Progenitor cell of endocrine pancreas (in vitro differentiated cells): ENCODE measurements at regions not wholly inside any gene's neighbourhood (a gene's known extent, or its start where the extent isn't known, plus 50 kb on each side); places are given as distances from the start of the nearest gene placed in this dataset.

Source experiments
- DNase-seq: peaks from one replicate; pipeline ENCODE4 v3.0.0; 2021; ENCODE audit warnings: low spot score; ENCODE audit not compliant: unreplicated experiment
- H3K27ac Mint-ChIP-seq: 2 replicates; pipeline ENCODE4 v1.8.0; 2021; ENCODE audit warnings: mild to moderate bottlenecking, moderate library complexity, mixed read lengths
- H3K27me3 Mint-ChIP-seq: 2 replicates; pipeline ENCODE4 v1.8.0; 2021; ENCODE audit warnings: mixed read lengths
- H3K36me3 Mint-ChIP-seq: 2 replicates; pipeline ENCODE4 v1.8.0; 2022; ENCODE audit warnings: mixed read lengths; ENCODE audit not compliant: insufficient read depth
- H3K4me1 Mint-ChIP-seq: 2 replicates; pipeline ENCODE4 v1.8.0; 2021; ENCODE audit warnings: low read depth, mixed read lengths
- H3K4me3 Mint-ChIP-seq: 2 replicates; pipeline ENCODE4 v1.8.0; 2021; ENCODE audit warnings: low read depth, mild to moderate bottlenecking, moderate library complexity, mixed read lengths
- H3K9me3 Mint-ChIP-seq: 2 replicates; pipeline ENCODE4 v1.8.0; 2021; ENCODE audit warnings: low read depth, mixed read lengths
- TF ChIP-seq, protein P1 (sequence below): fragments of 200-600 bp; sonication (generic); IDR thresholded peaks from one replicate; pipeline ENCODE4 v1.5.0; 2021; ENCODE audit warnings: antibody characterized with exemption, mild to moderate bottlenecking; ENCODE audit not compliant: unreplicated experiment

DNA sequence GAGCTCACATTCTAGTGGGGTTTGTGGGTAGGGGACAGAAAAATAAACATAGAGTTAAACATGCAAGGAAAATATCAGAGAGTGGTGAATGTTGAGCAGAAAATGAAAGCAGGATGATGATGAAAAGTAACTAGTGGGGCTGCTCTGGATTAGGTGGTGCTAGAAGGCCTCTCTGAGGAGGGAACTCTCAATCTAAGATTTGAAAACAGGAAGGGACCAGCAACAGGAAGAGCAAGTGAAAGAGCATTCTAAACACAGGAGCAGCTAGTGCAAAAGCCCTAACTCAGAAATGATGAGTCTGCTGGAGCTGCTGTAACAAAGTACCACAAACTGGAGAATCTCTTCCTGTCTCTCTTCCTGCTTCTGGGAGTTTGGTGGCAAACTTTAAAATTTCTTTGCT is 468.6 kb upstream of the AGTR1 start:
- Mint-ChIP-seq H3K27me3 (no peaks in the 10 kb centered on the region), H3K9me3 (no peaks in the 10 kb centered on the region), H3K27ac (no peak overlapping the region), H3K4me1 (peaks cover 1% of the 10 kb centered on the region), H3K4me3 (no peak overlapping the region), H3K36me3 (no peaks in the 10 kb centered on the region)
- TF ChIP-seq, protein P1, sequence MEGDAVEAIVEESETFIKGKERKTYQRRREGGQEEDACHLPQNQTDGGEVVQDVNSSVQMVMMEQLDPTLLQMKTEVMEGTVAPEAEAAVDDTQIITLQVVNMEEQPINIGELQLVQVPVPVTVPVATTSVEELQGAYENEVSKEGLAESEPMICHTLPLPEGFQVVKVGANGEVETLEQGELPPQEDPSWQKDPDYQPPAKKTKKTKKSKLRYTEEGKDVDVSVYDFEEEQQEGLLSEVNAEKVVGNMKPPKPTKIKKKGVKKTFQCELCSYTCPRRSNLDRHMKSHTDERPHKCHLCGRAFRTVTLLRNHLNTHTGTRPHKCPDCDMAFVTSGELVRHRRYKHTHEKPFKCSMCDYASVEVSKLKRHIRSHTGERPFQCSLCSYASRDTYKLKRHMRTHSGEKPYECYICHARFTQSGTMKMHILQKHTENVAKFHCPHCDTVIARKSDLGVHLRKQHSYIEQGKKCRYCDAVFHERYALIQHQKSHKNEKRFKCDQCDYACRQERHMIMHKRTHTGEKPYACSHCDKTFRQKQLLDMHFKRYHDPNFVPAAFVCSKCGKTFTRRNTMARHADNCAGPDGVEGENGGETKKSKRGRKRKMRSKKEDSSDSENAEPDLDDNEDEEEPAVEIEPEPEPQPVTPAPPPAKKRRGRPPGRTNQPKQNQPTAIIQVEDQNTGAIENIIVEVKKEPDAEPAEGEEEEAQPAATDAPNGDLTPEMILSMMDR = no peak
- DNase-seq = no peak

GRCh38 chr3:148230473-148230872 is 467.2 kb upstream of the AGTR1 start:
- no peak for DNase-seq
- Mint-ChIP-seq H3K4me3 (no peak overlapping the region), H3K27ac (no peak overlapping the region), H3K36me3 (no peaks in the 10 kb centered on the region), H3K4me1 (peaks cover 1% of the 10 kb centered on the region), H3K9me3 (no peaks in the 10 kb centered on the region), H3K27me3 (no peaks in the 10 kb centered on the region)
- TF ChIP-seq, protein P1 = no peak

DNA sequence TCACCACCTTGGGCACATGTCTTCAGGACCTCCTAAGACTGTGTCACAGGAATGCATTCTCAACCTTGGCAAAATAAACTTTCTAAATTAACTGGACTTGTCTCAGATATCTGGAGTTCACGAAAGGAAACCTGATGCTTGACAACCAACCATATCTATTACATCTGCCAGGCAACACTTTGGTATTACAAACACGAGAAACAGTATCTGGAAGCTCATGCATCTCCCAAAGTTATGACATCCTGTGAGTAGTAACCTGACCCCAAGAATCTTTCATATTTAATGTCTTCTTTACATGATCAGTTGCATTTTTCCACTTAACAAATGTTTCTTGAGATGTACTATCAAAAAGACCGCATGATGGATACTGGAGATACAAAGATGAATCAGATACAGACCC is 465.3 kb upstream of the AGTR1 start:
- TF ChIP-seq, protein P1 = no peak
- H3K9me3 Mint-ChIP-seq = no peaks in the 10 kb centered on the region
- no peak overlapping the region for H3K27ac Mint-ChIP-seq
- peaks cover 1% of the 10 kb centered on the region for H3K4me1 Mint-ChIP-seq
- no peaks in the 10 kb centered on the region for H3K36me3 Mint-ChIP-seq
- H3K27me3 Mint-ChIP-seq = no peaks in the 10 kb centered on the region
- no peak for DNase-seq
- H3K4me3 Mint-ChIP-seq = no peak overlapping the region

DNA sequence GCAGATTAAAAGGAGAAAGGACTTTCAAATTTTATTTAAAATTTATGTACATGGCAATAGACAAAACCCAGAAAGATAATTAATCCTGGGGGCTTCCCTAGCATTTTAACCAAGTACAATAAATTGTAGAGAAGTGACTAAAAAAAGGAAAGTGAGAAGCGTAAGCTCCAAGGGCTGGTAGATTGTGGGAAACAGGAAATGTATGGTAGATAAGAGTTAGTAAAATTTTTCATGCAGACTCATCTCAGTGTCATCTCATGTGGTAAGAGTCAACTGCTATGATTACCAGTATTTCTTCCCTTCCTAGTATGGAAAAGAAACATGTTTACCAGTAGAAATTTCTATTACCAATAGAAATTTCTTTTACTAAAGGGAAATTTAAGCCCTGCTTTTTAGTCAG is 464.3 kb upstream of the AGTR1 start:
- TF ChIP-seq, protein P1 = no peak
- Mint-ChIP-seq H3K9me3 (no peaks in the 10 kb centered on the region), H3K27me3 (no peaks in the 10 kb centered on the region), H3K4me3 (no peak overlapping the region), H3K4me1 (peaks cover 1% of the 10 kb centered on the region), H3K36me3 (no peaks in the 10 kb centered on the region), H3K27ac (no peak overlapping the region)
- no peak for DNase-seq

DNA sequence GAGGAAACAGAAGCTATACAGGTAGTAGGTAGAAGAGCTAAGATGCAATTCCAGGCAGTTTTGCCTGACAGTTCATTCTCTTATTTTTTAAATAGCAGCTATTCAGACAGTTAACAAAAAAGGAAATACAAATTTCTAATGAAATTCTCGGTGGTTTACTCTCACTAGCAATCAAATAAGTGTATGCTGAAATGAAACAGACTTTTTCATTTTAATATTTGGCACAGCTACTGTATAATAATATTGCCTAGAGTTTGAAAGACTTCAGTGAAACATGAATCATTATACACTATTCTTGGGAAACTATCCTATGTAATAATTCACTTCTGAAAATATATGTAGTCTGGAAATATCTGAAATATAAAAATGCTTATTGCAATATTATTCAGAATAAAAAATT is 463.2 kb upstream of the AGTR1 start:
- Mint-ChIP-seq H3K36me3 (no peaks in the 10 kb centered on the region), H3K27me3 (no peaks in the 10 kb centered on the region), H3K4me3 (no peak overlapping the region), H3K27ac (no peak overlapping the region), H3K9me3 (no peaks in the 10 kb centered on the region), H3K4me1 (no peaks in the 10 kb centered on the region)
- TF ChIP-seq, protein P1 = no peak
- no peak for DNase-seq
